ENCODE measurements at regions not wholly inside any gene's neighbourhood (a gene's known extent, or its start where the extent isn't known, plus 50 kb on each side); places are given as distances from the start of the nearest gene placed in this dataset.
"Not testable (repeated sequence)": the region's sequence is repeated elsewhere in the genome, so short reads cannot be mapped to it uniquely, and the experiment has no call there.

GRCh38 chr6:90372450-90372849 lies 75.8 kb upstream of the BACH2 start:
- no peak for DNase-seq (ENCODE audit: low read depth)

- no peak for DNase-seq (ENCODE audit: low read depth)
Observed at GRCh38 chr6:90370493-90370959, 73.9 kb upstream of the BACH2 start.

GRCh38 chr6:90369651-90370050 lies 73.0 kb upstream of the BACH2 start:
- no peak for DNase-seq (ENCODE audit: low read depth)

- no peak for DNase-seq (ENCODE audit: low read depth)
Observed at GRCh38 chr6:90369024-90369519, 72.4 kb upstream of the BACH2 start.

- no peak for DNase-seq (ENCODE audit: low read depth)
Observed at GRCh38 chr6:90368601-90369000, 72.0 kb upstream of the BACH2 start.

GRCh38 chr6:90368001-90368400 lies 71.4 kb upstream of the BACH2 start:
- no peak for DNase-seq (ENCODE audit: low read depth)

- DNase-seq (ENCODE audit: low read depth) = no peak
Observed at GRCh38 chr6:90365565-90366219, 69.0 kb upstream of the BACH2 start.

GRCh38 chr6:90365002-90365401 lies 68.4 kb upstream of the BACH2 start:
- DNase-seq (ENCODE audit: low read depth) = no peak

GRCh38 chr6:90364286-90364685 lies 67.6 kb upstream of the BACH2 start:
- no peak for DNase-seq (ENCODE audit: low read depth)

GRCh38 chr6:90362318-90362717 lies 65.7 kb upstream of the BACH2 start:
- DNase-seq (ENCODE audit: low read depth) = no peak

- no peak for DNase-seq (ENCODE audit: low read depth)
Observed at GRCh38 chr6:90361174-90361573, 64.5 kb upstream of the BACH2 start.

- DNase-seq (ENCODE audit: low read depth) = not testable (repeated sequence)
Observed at GRCh38 chr6:90358036-90358770, 61.6 kb upstream of the BACH2 start.

GRCh38 chr6:90356012-90356421 lies 59.4 kb upstream of the BACH2 start:
- DNase-seq (ENCODE audit: low read depth) = no peak

GRCh38 chr6:90354961-90355360 lies 58.3 kb upstream of the BACH2 start:
- no peak for DNase-seq (ENCODE audit: low read depth)

GRCh38 chr6:90351696-90352095 lies 55.1 kb upstream of the BACH2 start:
- no peak for DNase-seq (ENCODE audit: low read depth)

- peak; percentile 6 for DNase-seq (ENCODE audit: low read depth)
Observed at GRCh38 chr6:90350689-90351554, 54.3 kb upstream of the BACH2 start.

GRCh38 chr6:90347411-90347851 lies 50.8 kb upstream of the BACH2 start:
- no peak for DNase-seq (ENCODE audit: low read depth)

- DNase-seq (ENCODE audit: low read depth) = no peak
Observed at GRCh38 chr6:90346729-90347128, 50.1 kb upstream of the BACH2 start.

All from stimulated activated CD8-positive, alpha-beta memory T cell treated with anti-CD3 and anti-CD28 coated beads, Interleukin-15, amount 100 ng/mL, for 1 hour (primary cell).